HG02678 (cell line): ENCODE measurements at regions not wholly inside any gene's neighbourhood (a gene's known extent, or its start where the extent isn't known, plus 50 kb on each side); places are given as distances from the start of the nearest gene placed in this dataset.

Experiments used
- ATAC-seq: cut with Tn5 transposase; IDR thresholded peaks from one replicate; pipeline ENCODE4 v1.9.1; 2021; ENCODE audit warnings: mild to moderate bottlenecking, moderate library complexity; ENCODE audit not compliant: unreplicated experiment

GRCh38 chr15:77771616-77772015 is 138.9 kb upstream of the LINGO1 start:
- ATAC-seq, result no peak

DNA sequence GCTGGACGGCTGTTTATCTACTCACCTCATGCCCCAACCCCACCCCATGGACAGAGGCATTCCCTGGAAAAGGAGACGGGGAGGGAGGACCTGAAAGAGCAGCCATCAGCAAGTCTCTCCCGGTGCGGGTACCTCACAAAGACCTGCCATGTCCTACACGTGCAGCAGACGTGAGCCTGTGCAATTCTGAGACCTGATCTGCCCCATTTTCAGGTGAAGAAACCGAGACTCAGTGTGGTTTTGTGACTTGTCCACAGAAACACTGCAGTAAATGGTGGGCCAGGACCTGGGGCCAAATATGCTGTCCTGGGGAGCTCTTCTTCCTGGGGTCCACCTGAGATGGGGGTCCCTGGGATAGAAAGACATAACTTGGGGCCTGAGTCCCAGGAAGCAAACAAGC is 137.0 kb upstream of the LINGO1 start:
- ATAC-seq, result no peak

DNA sequence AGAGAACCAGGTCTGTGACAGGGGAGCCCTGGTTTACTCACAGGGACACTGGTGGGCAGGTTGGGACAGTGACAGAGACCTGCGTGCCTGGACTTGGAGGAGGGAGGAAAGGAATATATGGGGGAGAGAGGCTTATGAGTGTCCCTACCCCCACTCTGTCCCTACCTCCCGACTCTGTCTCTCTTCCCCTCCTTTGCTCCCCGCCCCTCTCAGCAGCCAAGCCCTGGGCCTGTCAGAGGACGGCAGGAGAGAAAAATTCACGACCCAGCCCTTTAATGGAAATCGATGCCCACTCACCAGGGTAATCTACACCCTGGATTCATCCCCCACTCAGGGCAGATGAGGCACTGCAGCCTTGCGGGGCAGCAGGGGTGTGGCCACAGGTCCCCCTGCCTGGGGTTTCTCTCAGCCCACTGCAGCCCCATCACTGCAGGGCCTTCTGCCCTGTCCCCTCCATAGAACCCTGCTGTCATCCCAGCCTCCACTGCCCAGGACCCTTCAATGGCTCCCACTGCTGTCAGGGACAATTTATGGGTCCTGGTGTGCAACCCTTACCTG is 135.9 kb upstream of the LINGO1 start:
- no peak for ATAC-seq

DNA sequence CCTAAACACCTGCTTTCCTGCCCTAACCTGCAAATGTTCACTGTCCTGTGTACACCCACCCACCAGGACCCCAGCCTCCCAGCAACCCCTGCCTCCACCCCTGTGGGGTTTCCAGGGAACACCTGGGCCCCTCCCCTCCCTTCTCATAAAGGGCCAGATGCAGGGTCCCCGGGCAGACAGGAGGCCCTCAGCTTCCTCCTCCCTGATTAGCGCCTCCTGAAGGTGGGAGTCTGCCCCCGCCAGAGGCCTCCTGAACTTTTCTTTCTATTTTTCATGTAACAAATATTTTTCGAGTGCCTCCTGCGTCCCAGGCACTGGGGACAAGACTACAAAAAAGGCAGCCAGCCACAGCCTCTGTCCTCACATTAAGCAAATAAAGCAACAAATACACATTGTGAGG is 135.4 kb upstream of the LINGO1 start:
- no peak for ATAC-seq

DNA sequence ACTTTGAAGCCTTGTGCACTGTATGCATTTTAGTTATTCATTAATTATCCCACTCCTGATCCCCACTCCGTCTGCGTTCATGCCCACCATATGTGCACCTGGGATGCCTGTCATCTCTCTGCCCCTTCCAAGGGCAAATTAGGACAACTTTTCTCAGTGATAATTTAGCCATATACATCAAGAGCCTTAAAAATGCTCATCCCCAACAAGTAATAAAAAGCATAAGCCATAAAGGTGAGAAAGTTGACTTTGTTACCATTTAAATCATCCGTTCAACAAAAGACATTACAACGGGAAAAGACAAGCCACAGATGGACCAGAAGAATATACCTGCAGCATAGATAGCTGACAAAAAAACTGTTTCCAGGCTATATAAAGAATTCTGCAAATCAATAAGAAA is 131.4 kb upstream of the LINGO1 start:
- no peak for ATAC-seq

- no peak for ATAC-seq
Measured at GRCh38 chr15:77762747-77763355, 130.1 kb upstream of the LINGO1 start.

DNA sequence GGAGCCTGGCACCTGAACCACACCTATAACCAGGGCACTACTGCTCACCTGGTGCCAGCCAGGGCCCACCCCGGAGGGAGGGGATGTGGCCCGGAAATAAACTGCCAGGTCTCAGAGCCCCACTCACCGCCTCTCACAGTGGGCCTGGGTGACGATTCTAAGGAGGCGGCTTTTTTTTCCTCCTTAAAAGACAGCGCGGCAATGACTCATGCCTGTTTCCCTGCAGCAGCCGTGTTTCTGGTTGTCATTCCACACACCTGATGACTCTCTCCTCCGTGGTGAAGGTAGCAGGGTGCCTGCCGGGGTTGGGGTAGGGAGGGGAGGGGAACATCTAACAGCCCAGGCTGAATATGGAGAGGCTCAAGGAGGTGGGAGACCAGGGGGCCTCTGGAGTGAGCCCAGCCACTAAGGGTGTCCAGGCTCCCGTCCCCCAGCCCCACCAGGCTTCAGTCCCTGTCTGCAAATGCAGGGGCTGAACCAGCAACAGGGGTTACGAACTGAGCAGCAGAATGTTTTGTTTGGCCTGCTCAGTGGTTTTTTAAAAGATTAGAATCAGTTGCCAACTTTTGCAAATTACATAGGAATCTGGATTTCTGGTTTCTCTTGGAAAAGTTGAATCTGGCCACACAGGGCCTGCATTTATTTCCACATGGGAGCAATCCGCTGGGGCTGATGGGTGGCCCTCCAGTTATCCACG is 127.3 kb upstream of the LINGO1 start:
- ATAC-seq, result no peak

GRCh38 chr15:77753939-77754338 is 121.2 kb upstream of the LINGO1 start:
- no peak for ATAC-seq

GRCh38 chr15:77753281-77753873 is 120.7 kb upstream of the LINGO1 start:
- no peak for ATAC-seq

GRCh38 chr15:77749998-77750540 is 117.4 kb upstream of the LINGO1 start:
- ATAC-seq, result no peak

DNA sequence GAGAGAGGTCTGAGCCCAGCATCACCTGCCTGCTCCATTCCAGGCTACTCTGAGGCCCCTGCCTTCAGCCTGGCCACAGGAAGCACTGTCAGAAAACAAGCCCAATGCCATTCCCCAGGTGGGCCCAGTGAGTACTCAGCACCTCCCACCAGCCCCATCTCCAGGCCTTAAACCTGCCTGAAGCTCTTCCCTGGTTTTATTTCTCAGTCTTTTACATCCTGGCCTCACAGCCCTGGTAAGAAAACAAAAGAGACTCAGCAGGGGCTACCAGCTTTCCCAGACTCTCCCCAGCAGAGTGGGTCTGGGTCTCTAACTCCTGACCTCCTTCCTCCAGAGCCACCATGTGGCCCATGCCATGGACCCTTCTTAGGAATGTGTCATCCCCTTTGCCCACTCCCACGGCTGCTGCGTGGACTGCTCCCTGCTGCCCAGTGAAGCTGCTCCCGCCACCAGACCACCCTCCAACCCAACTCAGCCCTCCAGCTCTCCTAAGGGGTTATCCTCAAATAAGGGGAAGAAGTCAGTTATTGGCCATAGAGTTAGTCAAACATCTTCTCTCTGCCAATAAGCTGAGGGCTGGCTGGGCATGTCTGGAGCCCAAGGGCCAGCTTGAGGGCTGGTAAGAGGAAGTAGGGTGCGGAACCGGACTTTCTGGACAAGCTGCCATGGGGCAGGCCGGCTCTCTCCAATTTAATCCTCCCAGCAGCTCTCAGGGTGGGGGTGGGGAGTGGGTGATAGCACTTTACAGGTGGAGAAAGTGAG is 116.7 kb upstream of the LINGO1 start:
- no peak for ATAC-seq

DNA sequence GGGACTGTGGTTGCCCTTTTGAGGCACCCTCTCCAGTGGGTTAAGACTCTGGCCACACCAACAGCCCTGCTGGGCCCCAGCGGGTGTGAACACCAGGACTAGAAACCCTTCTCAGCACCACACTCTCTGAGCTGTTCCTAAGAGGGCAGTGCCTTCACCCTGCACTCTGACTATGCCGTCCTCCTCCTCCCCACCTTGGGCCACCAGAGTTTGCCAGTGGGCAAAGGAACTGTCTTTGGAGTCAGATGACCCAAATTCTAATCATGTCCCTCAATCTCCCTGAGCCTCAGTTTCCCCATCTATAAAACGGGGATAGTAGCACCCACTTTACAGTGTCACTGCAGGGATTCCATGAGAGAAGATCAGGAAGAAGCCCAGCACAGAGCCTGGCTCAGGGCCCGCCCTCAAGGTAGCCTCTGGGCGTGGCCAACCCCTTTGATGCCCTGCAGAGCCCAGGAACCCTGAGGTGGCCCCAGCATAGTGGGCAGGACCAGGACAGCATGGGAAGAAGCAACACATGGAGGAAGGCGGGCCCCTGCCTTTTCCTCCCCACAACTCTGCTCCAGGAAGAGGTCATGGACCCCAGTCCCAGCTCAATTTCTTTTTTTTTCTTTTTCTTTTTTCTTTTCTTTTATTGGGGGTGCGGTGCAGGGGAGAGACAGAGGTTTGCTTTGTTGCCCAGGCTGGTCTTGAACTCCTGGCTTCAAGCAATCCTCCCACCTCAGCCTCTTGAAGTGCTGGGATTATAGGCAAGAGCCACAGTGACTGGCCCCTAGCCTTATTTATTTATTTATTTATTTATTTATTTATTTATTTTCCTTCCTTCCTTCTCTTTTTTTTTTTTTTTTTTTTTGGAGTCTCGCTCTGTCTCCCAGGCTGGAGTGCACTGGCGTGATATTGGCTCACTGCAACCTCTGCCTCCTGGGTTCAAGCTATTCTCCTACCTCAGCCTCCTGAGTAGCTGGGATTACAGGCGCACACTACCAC is 115.7 kb upstream of the LINGO1 start:
- ATAC-seq, result no peak

- no peak for ATAC-seq
Measured at GRCh38 chr15:77747175-77748077, 114.7 kb upstream of the LINGO1 start.

DNA sequence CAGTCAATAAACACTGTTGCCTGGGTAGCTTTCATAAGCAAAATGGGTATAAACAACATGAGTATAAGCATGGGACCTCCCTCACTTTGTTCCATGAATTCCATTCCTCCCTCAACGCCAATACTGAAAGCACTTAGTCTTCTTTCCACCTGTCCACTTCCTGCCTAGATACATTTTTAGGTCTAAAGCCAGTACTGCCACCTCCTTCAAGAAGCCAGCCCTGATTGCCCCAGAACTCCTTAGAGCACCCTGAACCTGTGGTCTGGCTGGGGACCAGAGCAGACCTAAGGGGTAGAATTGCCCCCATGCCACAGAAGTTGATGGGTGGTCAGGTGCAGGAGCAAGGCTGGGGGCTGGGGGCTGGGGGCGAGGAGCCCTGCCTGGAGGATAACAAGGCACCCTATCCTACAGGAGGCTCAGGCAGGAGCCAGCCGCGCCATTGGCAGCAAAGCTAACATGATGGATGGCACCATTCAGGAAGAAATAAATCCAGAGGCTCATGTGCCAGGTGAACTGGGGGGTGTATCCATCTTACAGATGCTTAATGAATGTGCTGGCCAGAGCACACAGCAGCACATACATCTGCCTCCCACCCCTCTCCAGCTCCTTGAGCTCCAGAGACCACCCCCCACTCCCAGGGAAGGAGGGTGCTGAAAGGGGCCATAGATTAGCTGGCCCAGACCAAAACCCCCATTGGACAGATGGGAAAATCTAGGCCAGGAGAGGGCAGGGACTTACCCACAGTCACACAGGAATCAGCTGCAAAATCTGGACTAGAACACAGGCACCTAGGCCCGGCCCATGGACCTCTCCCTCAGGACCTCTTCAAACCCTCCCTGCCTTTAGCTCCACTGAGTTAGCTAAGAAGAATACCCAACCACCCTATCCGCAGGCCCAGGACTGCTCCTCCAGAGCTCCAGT is 113.8 kb upstream of the LINGO1 start:
- ATAC-seq, result no peak

- no peak for ATAC-seq
Measured at GRCh38 chr15:77744398-77744797, 111.7 kb upstream of the LINGO1 start.

- ATAC-seq, result no peak
Measured at GRCh38 chr15:77742570-77742969, 109.9 kb upstream of the LINGO1 start.

DNA sequence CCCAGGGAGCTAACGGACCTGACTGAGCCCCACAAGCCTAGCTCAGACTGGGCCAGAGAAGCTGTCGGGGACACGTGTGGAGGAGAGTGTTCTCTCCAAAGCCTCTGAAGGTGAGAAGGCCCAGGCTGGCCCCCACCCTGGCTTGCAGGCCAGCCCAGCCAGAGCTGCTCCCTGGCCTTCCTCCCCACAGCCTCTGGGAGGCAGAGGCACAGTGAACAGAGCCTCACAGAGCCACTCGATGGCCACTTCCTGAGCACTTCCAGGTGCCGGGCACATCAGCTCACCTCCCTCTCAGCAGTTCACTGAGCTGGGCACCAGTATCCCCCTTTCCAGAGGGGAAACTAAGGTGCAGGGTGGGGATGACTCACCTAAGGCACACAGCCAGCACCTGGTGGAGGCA is 109.4 kb upstream of the LINGO1 start:
- ATAC-seq, result no peak

DNA sequence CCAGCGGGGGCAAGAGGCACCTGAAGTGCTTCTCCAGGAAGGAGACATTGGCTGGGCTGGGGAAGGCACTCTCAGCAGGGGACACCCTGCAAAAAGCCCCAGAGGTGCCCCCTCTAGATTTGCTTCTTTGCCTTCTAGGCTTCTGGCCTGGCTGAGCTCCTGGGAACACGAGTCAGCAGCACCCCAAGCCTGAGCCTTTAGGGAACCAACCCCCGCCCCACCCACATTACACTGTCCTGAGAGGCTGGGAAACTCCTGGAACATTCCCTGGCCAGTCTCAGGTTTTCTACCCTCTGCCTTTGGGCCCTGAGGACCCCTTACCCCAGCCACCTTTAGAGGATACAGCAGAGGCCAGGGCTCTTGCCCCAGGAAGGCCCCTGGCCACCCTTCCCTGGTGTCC is 108.4 kb upstream of the LINGO1 start:
- no peak for ATAC-seq
